ENCODE measurements at regions not wholly inside any gene's neighbourhood (a gene's known extent, or its start where the extent isn't known, plus 50 kb on each side); places are given as distances from the start of the nearest gene placed in this dataset.

DNA sequence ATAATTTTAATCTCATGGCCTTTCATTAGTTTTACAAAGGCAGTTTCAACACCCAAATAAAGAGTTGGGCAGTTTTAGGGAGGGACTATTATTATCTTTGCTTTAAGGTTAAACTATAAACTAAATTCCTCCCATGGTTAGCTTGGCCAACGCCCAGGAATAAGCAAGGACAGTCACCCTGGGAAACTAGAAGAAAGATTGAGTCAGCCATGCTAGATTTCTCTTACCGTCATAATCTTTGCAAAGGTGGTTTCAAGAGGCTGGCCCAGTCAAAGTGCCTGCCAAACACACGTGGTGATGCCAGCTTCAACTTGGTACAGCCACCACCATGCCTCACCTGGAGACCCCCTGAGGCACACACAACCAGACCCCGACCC, 317.4 kb upstream of the SP8 start:
- no CpG with 5 or more reads among the region's 4 CpGs for WGBS, 2 donors (ENCODE audit: extremely low coverage in 2 of 2, insufficient read length in 2 of 2, insufficient replicate concordance in 1 of 2)
- Histone ChIP-seq H2AK5ac (ENCODE audit: low read depth, low read length) (no peak overlapping the region), H3K27me3 (ENCODE audit: control insufficient read depth in 3 of 3, insufficient read depth in 3 of 3, low read depth in 1 of 3, low read length in 3 of 3) (no peaks in the 10 kb centered on the region), H4K8ac (ENCODE audit: low read depth, low read length) (no peak overlapping the region), H2BK120ac (ENCODE audit: low read depth, low read length) (no peak overlapping the region), H2BK15ac (ENCODE audit: low read length) (no peak overlapping the region), H3K9me3 (replicated peaks in 1 of 2; ENCODE audit: control insufficient read depth in 2 of 2, insufficient read depth in 1 of 2, low read depth in 1 of 2, low read length in 2 of 2) (no peaks in the 10 kb centered on the region), H2AFZ (ENCODE audit: low read length) (no peak overlapping the region), H3K4me3 (ENCODE audit: low read length in 2 of 2) (no peak overlapping the region), H3K18ac (ENCODE audit: low read length) (peak overlapping the region; percentile 16), H3K23ac (ENCODE audit: low read depth, low read length, poor library complexity) (no peak overlapping the region), H3K9ac (ENCODE audit: low read depth, low read length, poor library complexity) (no peak overlapping the region), H3K4ac (ENCODE audit: low read length) (no peak overlapping the region), H3K79me1 (ENCODE audit: low read depth, low read length) (no peaks in the 10 kb centered on the region), H3K4me1 (ENCODE audit: control insufficient read depth in 2 of 2, insufficient read depth in 1 of 2, low read depth in 1 of 2, low read length in 2 of 2) (no peaks in the 10 kb centered on the region), H3K36me3 (replicated peaks in 1 of 2; ENCODE audit: control insufficient read depth in 2 of 2, insufficient read depth in 2 of 2, low read length in 2 of 2) (no peaks in the 10 kb centered on the region), H3K4me2 (ENCODE audit: insufficient read depth, low read length, poor library complexity, severe bottlenecking) (no peak overlapping the region), H3K14ac (ENCODE audit: low read length) (no peak overlapping the region), H4K91ac (ENCODE audit: low read depth, low read length, poor library complexity) (no peak overlapping the region), H2BK12ac (ENCODE audit: low read length) (no peak overlapping the region), H3K27ac (replicated peaks; ENCODE audit: low read length) (no peak overlapping the region), H2BK5ac (ENCODE audit: low read length) (no peak overlapping the region)
- DNase-seq (ENCODE audit: low spot score): no peak

DNA sequence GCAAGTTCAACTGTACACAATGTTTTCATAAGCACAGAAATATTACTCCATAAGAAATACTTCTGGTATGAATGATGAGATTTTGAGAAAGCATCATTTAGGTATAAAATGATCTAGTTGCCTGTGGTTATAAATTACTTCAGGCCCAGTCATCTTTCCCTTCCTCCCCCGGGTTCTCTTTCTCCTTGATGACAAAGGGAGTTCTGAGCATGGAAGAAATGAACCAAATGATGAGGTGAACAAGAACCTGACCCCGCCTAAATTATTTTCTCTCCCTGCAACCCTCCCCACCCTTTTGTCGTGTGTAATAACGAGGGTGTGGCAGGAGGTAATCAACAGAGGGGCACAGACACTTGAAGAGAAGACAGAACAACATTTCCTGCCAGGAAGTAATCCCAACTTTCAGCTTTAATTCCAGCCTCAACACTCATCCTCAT, 319.6 kb upstream of the SP8 start:
- no peaks in the 10 kb centered on the region for H3K79me1 ChIP-seq (ENCODE audit: low read depth, low read length)
- H3K27me3 ChIP-seq (ENCODE audit: control insufficient read depth in 3 of 3, insufficient read depth in 3 of 3, low read depth in 1 of 3, low read length in 3 of 3): no peaks in the 10 kb centered on the region
- H4K91ac ChIP-seq (ENCODE audit: low read depth, low read length, poor library complexity): no peak overlapping the region
- H3K9ac ChIP-seq (ENCODE audit: low read depth, low read length, poor library complexity): no peak overlapping the region
- no peaks in the 10 kb centered on the region for H3K4me1 ChIP-seq (ENCODE audit: control insufficient read depth in 2 of 2, insufficient read depth in 1 of 2, low read depth in 1 of 2, low read length in 2 of 2)
- H3K18ac ChIP-seq (ENCODE audit: low read length): no peak overlapping the region
- H3K14ac ChIP-seq (ENCODE audit: low read length): no peak overlapping the region
- no peak overlapping the region for H2BK12ac ChIP-seq (ENCODE audit: low read length)
- H2AK5ac ChIP-seq (ENCODE audit: low read depth, low read length): no peak overlapping the region
- H3K9me3 ChIP-seq (replicated peaks in 1 of 2; ENCODE audit: control insufficient read depth in 2 of 2, insufficient read depth in 1 of 2, low read depth in 1 of 2, low read length in 2 of 2): no peaks in the 10 kb centered on the region
- H3K27ac ChIP-seq (replicated peaks; ENCODE audit: low read length): no peak overlapping the region
- no peak overlapping the region for H4K8ac ChIP-seq (ENCODE audit: low read depth, low read length)
- H2BK120ac ChIP-seq (ENCODE audit: low read depth, low read length): no peak overlapping the region
- no peak overlapping the region for H3K4ac ChIP-seq (ENCODE audit: low read length)
- no peak overlapping the region for H3K23ac ChIP-seq (ENCODE audit: low read depth, low read length, poor library complexity)
- no peak for DNase-seq (ENCODE audit: low spot score)
- H2BK5ac ChIP-seq (ENCODE audit: low read length): no peak overlapping the region
- no CpG with 5 or more reads among the region's 4 CpGs for WGBS, 2 donors (ENCODE audit: extremely low coverage in 2 of 2, insufficient read length in 2 of 2, insufficient replicate concordance in 1 of 2)
- no peak overlapping the region for H2AFZ ChIP-seq (ENCODE audit: low read length)
- no peak overlapping the region for H3K4me2 ChIP-seq (ENCODE audit: insufficient read depth, low read length, poor library complexity, severe bottlenecking)
- no peak overlapping the region for H3K4me3 ChIP-seq (ENCODE audit: low read length in 2 of 2)
- H3K36me3 ChIP-seq (replicated peaks in 1 of 2; ENCODE audit: control insufficient read depth in 2 of 2, insufficient read depth in 2 of 2, low read length in 2 of 2): no peaks in the 10 kb centered on the region
- H2BK15ac ChIP-seq (ENCODE audit: low read length): no peak overlapping the region

DNA sequence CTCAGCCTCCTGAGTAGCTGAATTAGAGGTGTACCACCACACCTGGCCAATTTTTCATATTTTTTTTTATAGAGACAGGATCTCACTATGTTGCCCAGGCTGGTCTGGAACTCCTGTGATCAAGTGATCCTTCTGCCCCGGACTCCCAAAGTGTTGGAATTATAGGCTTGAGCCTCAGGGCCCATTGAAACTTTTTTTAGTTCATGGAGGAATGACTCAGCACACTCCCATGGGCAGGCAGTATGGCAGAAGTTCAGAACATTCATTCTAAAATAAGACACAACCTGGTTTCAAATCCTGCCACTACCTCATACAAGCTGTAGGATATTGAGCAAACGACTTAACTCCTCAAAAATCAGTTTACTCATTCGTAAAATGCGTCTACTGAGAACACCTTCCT, 320.4 kb upstream of the SP8 start:
- Histone ChIP-seq H2BK15ac (ENCODE audit: low read length) (no peak overlapping the region), H3K4me1 (ENCODE audit: control insufficient read depth in 2 of 2, insufficient read depth in 1 of 2, low read depth in 1 of 2, low read length in 2 of 2) (peaks cover 0 to 2% of the 10 kb centered on the region in 2 donors), H3K27me3 (ENCODE audit: control insufficient read depth in 3 of 3, insufficient read depth in 3 of 3, low read depth in 1 of 3, low read length in 3 of 3) (no peaks in the 10 kb centered on the region), H3K4ac (ENCODE audit: low read length) (no peak overlapping the region), H3K9ac (ENCODE audit: low read depth, low read length, poor library complexity) (no peak overlapping the region), H3K23ac (ENCODE audit: low read depth, low read length, poor library complexity) (no peak overlapping the region), H3K14ac (ENCODE audit: low read length) (no peak overlapping the region), H3K27ac (replicated peaks; ENCODE audit: low read length) (no peak overlapping the region), H3K4me2 (ENCODE audit: insufficient read depth, low read length, poor library complexity, severe bottlenecking) (no peak overlapping the region), H3K9me3 (replicated peaks in 1 of 2; ENCODE audit: control insufficient read depth in 2 of 2, insufficient read depth in 1 of 2, low read depth in 1 of 2, low read length in 2 of 2) (no peaks in the 10 kb centered on the region), H2BK5ac (ENCODE audit: low read length) (no peak overlapping the region), H3K79me1 (ENCODE audit: low read depth, low read length) (no peaks in the 10 kb centered on the region), H3K36me3 (replicated peaks in 1 of 2; ENCODE audit: control insufficient read depth in 2 of 2, insufficient read depth in 2 of 2, low read length in 2 of 2) (no peaks in the 10 kb centered on the region), H2AK5ac (ENCODE audit: low read depth, low read length) (no peak overlapping the region), H2BK120ac (ENCODE audit: low read depth, low read length) (no peak overlapping the region), H4K8ac (ENCODE audit: low read depth, low read length) (no peak overlapping the region), H3K18ac (ENCODE audit: low read length) (no peak overlapping the region), H3K4me3 (ENCODE audit: low read length in 2 of 2) (no peak overlapping the region), H2BK12ac (ENCODE audit: low read length) (no peak overlapping the region), H2AFZ (ENCODE audit: low read length) (no peak overlapping the region), H4K91ac (ENCODE audit: low read depth, low read length, poor library complexity) (no peak overlapping the region)
- WGBS, 2 donors (ENCODE audit: extremely low coverage in 2 of 2, insufficient read length in 2 of 2, insufficient replicate concordance in 1 of 2): no CpG with 5 or more reads among the region's 4 CpGs
- no peak for DNase-seq (ENCODE audit: low spot score)

DNA sequence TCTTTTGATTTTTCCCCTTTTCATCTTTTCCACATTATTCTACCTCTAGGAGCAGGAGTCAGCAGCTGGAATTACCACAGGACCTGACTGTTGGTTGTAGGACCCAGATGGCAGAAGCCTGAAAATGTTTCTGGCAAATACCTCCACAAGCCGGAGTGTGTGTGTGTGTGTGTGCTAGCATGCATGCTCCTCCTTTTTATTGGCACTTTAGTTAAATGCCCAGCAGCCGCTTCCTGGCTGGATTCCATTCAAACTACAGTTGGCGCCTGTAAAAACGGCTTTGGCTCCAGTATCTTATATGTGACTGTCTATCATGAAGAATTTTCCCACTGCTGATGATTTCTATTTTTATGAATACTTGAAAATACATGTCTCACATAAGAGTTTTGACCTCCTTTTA, 319.7 kb upstream of the SP4 start:
- Histone ChIP-seq H4K91ac (ENCODE audit: low read depth, low read length, poor library complexity) (no peak overlapping the region), H3K79me1 (ENCODE audit: low read depth, low read length) (no peaks in the 10 kb centered on the region), H2BK120ac (ENCODE audit: low read depth, low read length) (no peak overlapping the region), H4K8ac (ENCODE audit: low read depth, low read length) (no peak overlapping the region), H3K4me2 (ENCODE audit: insufficient read depth, low read length, poor library complexity, severe bottlenecking) (no peak overlapping the region), H3K18ac (ENCODE audit: low read length) (no peak overlapping the region), H2AK5ac (ENCODE audit: low read depth, low read length) (no peak overlapping the region), H2BK5ac (ENCODE audit: low read length) (no peak overlapping the region), H3K23ac (ENCODE audit: low read depth, low read length, poor library complexity) (no peak overlapping the region), H3K9me3 (replicated peaks in 1 of 2; ENCODE audit: control insufficient read depth in 2 of 2, insufficient read depth in 1 of 2, low read depth in 1 of 2, low read length in 2 of 2) (no peaks in the 10 kb centered on the region), H3K9ac (ENCODE audit: low read depth, low read length, poor library complexity) (no peak overlapping the region), H2AFZ (ENCODE audit: low read length) (no peak overlapping the region), H3K36me3 (replicated peaks in 1 of 2; ENCODE audit: control insufficient read depth in 2 of 2, insufficient read depth in 2 of 2, low read length in 2 of 2) (no peaks in the 10 kb centered on the region), H2BK12ac (ENCODE audit: low read length) (no peak overlapping the region), H3K27ac (replicated peaks; ENCODE audit: low read length) (no peak overlapping the region), H2BK15ac (ENCODE audit: low read length) (no peak overlapping the region), H3K4ac (ENCODE audit: low read length) (no peak overlapping the region), H3K14ac (ENCODE audit: low read length) (no peak overlapping the region), H3K27me3 (ENCODE audit: control insufficient read depth in 3 of 3, insufficient read depth in 3 of 3, low read depth in 1 of 3, low read length in 3 of 3) (no peaks in the 10 kb centered on the region), H3K4me3 (ENCODE audit: low read length in 2 of 2) (no peak overlapping the region), H3K4me1 (ENCODE audit: control insufficient read depth in 2 of 2, insufficient read depth in 1 of 2, low read depth in 1 of 2, low read length in 2 of 2) (peaks cover 0 to 2% of the 10 kb centered on the region in 2 donors)
- DNase-seq (ENCODE audit: low spot score): no peak
- WGBS, 2 donors (ENCODE audit: extremely low coverage in 2 of 2, insufficient read length in 2 of 2, insufficient replicate concordance in 1 of 2): no CpG with 5 or more reads among the region's 4 CpGs
